Loucy (cell line): ENCODE measurements at regions not wholly inside any gene's neighbourhood (a gene's known extent, or its start where the extent isn't known, plus 50 kb on each side); places are given as distances from the start of the nearest gene placed in this dataset.

ENCODE experiments used
- EZH2phosphoT487 ChIP-seq: fragments of 200-600 bp; IDR thresholded peaks from 2 replicates; pipeline ENCODE4 v1.6.1; 2018; ENCODE audit warnings: antibody characterized with exemption, mild to moderate bottlenecking, moderate library complexity, borderline replicate concordance
- TF ChIP-seq, protein P1 (sequence below): fragments of 200-600 bp; sonication (generic); conservative IDR thresholded peaks from 2 replicates; pipeline ENCODE4 v1.5.1; 2014; ENCODE audit warnings: mild to moderate bottlenecking, antibody characterized with exemption, low read length

DNA sequence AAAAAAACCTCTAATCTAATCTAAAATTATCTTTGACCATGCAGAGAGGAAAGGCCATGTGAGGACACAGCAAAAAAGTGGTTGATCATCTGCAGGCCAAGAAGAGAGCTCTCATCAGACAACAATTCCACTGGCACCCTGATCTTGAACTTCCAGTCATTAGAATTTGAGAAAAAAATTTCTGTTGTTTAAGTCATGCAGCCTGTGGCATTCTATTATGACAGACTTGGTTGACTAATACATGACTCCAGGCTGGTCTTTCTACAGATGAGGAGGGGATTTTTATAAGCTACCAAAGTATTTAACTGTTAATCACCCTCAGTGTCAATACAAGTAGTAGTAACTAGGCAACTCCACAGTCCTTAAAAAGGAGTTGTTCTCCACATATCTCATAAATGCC is 358.5 kb upstream of the RGMB start:
- TF ChIP-seq, protein P1, sequence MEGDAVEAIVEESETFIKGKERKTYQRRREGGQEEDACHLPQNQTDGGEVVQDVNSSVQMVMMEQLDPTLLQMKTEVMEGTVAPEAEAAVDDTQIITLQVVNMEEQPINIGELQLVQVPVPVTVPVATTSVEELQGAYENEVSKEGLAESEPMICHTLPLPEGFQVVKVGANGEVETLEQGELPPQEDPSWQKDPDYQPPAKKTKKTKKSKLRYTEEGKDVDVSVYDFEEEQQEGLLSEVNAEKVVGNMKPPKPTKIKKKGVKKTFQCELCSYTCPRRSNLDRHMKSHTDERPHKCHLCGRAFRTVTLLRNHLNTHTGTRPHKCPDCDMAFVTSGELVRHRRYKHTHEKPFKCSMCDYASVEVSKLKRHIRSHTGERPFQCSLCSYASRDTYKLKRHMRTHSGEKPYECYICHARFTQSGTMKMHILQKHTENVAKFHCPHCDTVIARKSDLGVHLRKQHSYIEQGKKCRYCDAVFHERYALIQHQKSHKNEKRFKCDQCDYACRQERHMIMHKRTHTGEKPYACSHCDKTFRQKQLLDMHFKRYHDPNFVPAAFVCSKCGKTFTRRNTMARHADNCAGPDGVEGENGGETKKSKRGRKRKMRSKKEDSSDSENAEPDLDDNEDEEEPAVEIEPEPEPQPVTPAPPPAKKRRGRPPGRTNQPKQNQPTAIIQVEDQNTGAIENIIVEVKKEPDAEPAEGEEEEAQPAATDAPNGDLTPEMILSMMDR: no peak
- no peak for TF ChIP-seq EZH2phosphoT487
